GM12872 (cell line): ENCODE measurements at regions not wholly inside any gene's neighbourhood (a gene's known extent, or its start where the extent isn't known, plus 50 kb on each side); places are given as distances from the start of the nearest gene placed in this dataset.

Experiments
- CTCF ChIP-seq: IDR thresholded peaks from 3 replicates; pipeline ENCODE4 v1.5.1; 2011; ENCODE audit warnings: low read depth, mild to moderate bottlenecking, low read length, moderate library complexity; ENCODE audit not compliant: insufficient read depth

- TF ChIP-seq CTCF, result no peak
These were observed 1597.7 kb upstream of the PRR20A start for GRCh38 chr13:55543053-55543452.

GRCh38 chr13:55550624-55551023 is 1590.1 kb upstream of the PRR20A start:
- no peak for TF ChIP-seq CTCF

- TF ChIP-seq CTCF, result no peak
These were observed 1587.0 kb upstream of the PRR20A start for GRCh38 chr13:55553701-55554100.

GRCh38 chr13:55554741-55555140 is 1586.0 kb upstream of the PRR20A start:
- TF ChIP-seq CTCF, result no peak

- TF ChIP-seq CTCF, result no peak
These were observed 1580.4 kb upstream of the PRR20A start for GRCh38 chr13:55560331-55560730.

- TF ChIP-seq CTCF, result no peak
These were observed 1577.5 kb upstream of the PRR20A start for GRCh38 chr13:55563267-55563666.

GRCh38 chr13:55566334-55566733 is 1574.4 kb upstream of the PRR20A start:
- TF ChIP-seq CTCF, result no peak

- no peak for TF ChIP-seq CTCF
These were observed 1573.9 kb upstream of the PRR20A start for GRCh38 chr13:55566779-55567178.
